HepG2 (cell line): ENCODE measurements at regions not wholly inside any gene's neighbourhood (a gene's known extent, or its start where the extent isn't known, plus 50 kb on each side); places are given as distances from the start of the nearest gene placed in this dataset.
A peak's percentile ranks its signal among the peaks of the same experiment; 100 is the strongest.

Experiments used
- ATAC-seq: fragments of 200-7000 bp; cut with Tn5 transposase; 3 replicates; pipeline ENCODE4 v1.9.1; 2020; ENCODE audit warnings: mild to moderate bottlenecking, moderate library complexity
- BruUV-seq: library from RNA; stranded (reverse); fragments of 400-500 nt; replicated peaks from 2 replicates; lab custom pipeline; 2021; lab: Mats Ljungman, UMichigan
- CTCF ChIA-PET: fragments of 300-600 bp; formaldehyde crosslinking; extraction: SDS; loops from one replicate; lab custom pipeline; 2021; ENCODE audit warnings: low total read pairs, inconsistent platforms, low intra/inter-chr PET ratio; lab: Yijun Ruan, JAX
- POLR2A ChIA-PET: fragments of 350-600 bp; sonication (Branson Sonifier 250); formaldehyde crosslinking; loops from one replicate; lab custom pipeline; 2020; ENCODE audit warnings: antibody characterized with exemption, inconsistent platforms; lab: Yijun Ruan, JAX
- DNase-seq: peaks from one replicate; pipeline ENCODE4 v3.0.0-alpha.2; 2015; ENCODE audit warnings: low spot score
- FAIRE-seq: peaks from 3 replicates; lab custom pipeline; 2011; peaks lifted over from hg19 to GRCh38; lab: Jason Lieb, UNC
- H2AFZ ChIP-seq: one replicate; pipeline ENCODE4 v1.6.1; 2011; ENCODE audit warnings: low read length, inconsistent platforms
- H3K27ac ChIP-seq: fragments of 300-600 bp; 3 replicates; pipeline ENCODE4 v1.8.0; 2011; ENCODE audit warnings: mixed run types, mild to moderate bottlenecking, mixed read lengths, low read length, inconsistent platforms; ENCODE audit not compliant: insufficient read depth; ENCODE audit errors: extremely low read length
- H3K27me3 ChIP-seq, 2 experiments: fragments of 200-600 bp in 1 of 2; 2 replicates in 1 of 2; 3 replicates in 1 of 2; pipeline versions ENCODE4 v1.6.0 to v1.8.0; 2011; ENCODE audit warnings: low read length in 2 of 2, mild to moderate bottlenecking in 2 of 2, moderate library complexity in 2 of 2, inconsistent platforms in 1 of 2; ENCODE audit not compliant: insufficient read depth in 2 of 2, control insufficient read depth in 1 of 2
- H3K36me3 ChIP-seq, 2 experiments: fragments of 200-600 bp in 1 of 2; replicated peaks in 1 of 2; 2 replicates in 1 of 2; 3 replicates in 1 of 2; pipeline versions ENCODE4 v1.5.1 to v1.8.0; 2011; ENCODE audit warnings: low read length in 2 of 2, inconsistent platforms in 1 of 2; ENCODE audit not compliant: insufficient read depth in 2 of 2, control insufficient read depth in 1 of 2
- H3K4me1 ChIP-seq: 2 replicates; pipeline ENCODE4 v1.5.1; 2012; ENCODE audit warnings: low read length, inconsistent platforms; ENCODE audit not compliant: insufficient read depth
- H3K4me2 ChIP-seq: 2 replicates; pipeline ENCODE4 v1.6.0; 2011; ENCODE audit warnings: low read depth, low read length, inconsistent platforms
- H3K4me3 ChIP-seq, 3 experiments: fragments of 200-600 bp in 1 of 3; sonication (generic), shearing (Covaris generic) in 1 of 3; replicated peaks in 1 of 3; 2 replicates each; pipeline ENCODE4 v1.5.1; 2011 to 2016; ENCODE audit warnings: low read length in 3 of 3, inconsistent platforms in 2 of 3, low read depth in 2 of 3, mild to moderate bottlenecking in 2 of 3, control low read depth in 1 of 3, mixed read lengths in 1 of 3; ENCODE audit not compliant: insufficient read depth in 1 of 3
- H3K79me2 ChIP-seq: one replicate; pipeline ENCODE4 v1.6.1; 2011; ENCODE audit warnings: low read length, inconsistent platforms; ENCODE audit not compliant: insufficient read depth
- H3K9ac ChIP-seq: 2 replicates; pipeline ENCODE4 v1.6.0; 2011; ENCODE audit warnings: mild to moderate bottlenecking, low read depth, low read length, inconsistent platforms; ENCODE audit not compliant: insufficient read depth
- H3K9me3 ChIP-seq: 2 replicates; pipeline ENCODE4 v1.5.1; 2012; ENCODE audit warnings: mild to moderate bottlenecking, low read length
- H4K20me1 ChIP-seq: 2 replicates; pipeline ENCODE4 v1.6.0; 2011; ENCODE audit warnings: inconsistent platforms, mild to moderate bottlenecking, low read length, moderate library complexity; ENCODE audit not compliant: insufficient read depth
- KDM4B ChIP-seq: sonication (generic); formaldehyde crosslinking; IDR thresholded peaks from 2 replicates; pipeline ENCODE4 v1.4.0; 2020; ENCODE audit warnings: missing genetic modification reagents
- MED1 ChIP-seq: sonication (generic); formaldehyde crosslinking; IDR thresholded peaks from 2 replicates; pipeline ENCODE4 v1.4.0; 2020; ENCODE audit warnings: missing genetic modification reagents
- MTA3 ChIP-seq: sonication (generic); formaldehyde crosslinking; IDR thresholded peaks from 2 replicates; pipeline ENCODE4 v1.4.0; 2020; ENCODE audit warnings: missing genetic modification reagents
- NFYB ChIP-seq: sonication (generic); formaldehyde crosslinking; IDR thresholded peaks from 2 replicates; pipeline ENCODE4 v1.4.0; 2020; ENCODE audit warnings: missing genetic modification reagents
- NKX3-1 ChIP-seq: sonication (generic); formaldehyde crosslinking; IDR thresholded peaks from 2 replicates; pipeline ENCODE4 v1.5.0; 2020; ENCODE audit warnings: missing genetic modification reagents
- REPIN1 ChIP-seq: sonication (generic); formaldehyde crosslinking; IDR thresholded peaks from 2 replicates; pipeline ENCODE4 v1.8.0; 2022; ENCODE audit warnings: missing genetic modification reagents, low read depth, mild to moderate bottlenecking, borderline replicate concordance
- REXO4 ChIP-seq: sonication (generic); formaldehyde crosslinking; IDR thresholded peaks from 2 replicates; pipeline ENCODE4 v1.8.0; 2022; ENCODE audit warnings: missing genetic modification reagents, mild to moderate bottlenecking, borderline replicate concordance
- SYNCRIP ChIP-seq: fragments of 200-400 bp; formaldehyde crosslinking; IDR thresholded peaks from 2 replicates; pipeline ENCODE4 v1.6.1; 2018; ENCODE audit warnings: mild to moderate bottlenecking, low read depth, low read length; ENCODE audit not compliant: insufficient read depth
- TERF1 ChIP-seq: sonication (generic); formaldehyde crosslinking; IDR thresholded peaks from 2 replicates; pipeline ENCODE4 v1.8.0; 2022; ENCODE audit warnings: mild to moderate bottlenecking, missing genetic modification reagents, moderate library complexity
- TOE1 ChIP-seq: sonication (generic); formaldehyde crosslinking; IDR thresholded peaks from 2 replicates; pipeline ENCODE4 v1.4.0; 2020; ENCODE audit warnings: mild to moderate bottlenecking, missing genetic modification reagents
- ZBTB3 ChIP-seq: sonication (generic); formaldehyde crosslinking; IDR thresholded peaks from 2 replicates; pipeline ENCODE4 v1.4.0; 2020; ENCODE audit warnings: low read depth, mild to moderate bottlenecking, moderate library complexity, missing genetic modification reagents, borderline replicate concordance
- ZBTB8A ChIP-seq: sonication (generic); formaldehyde crosslinking; IDR thresholded peaks from 2 replicates; pipeline ENCODE4 v1.4.0; 2020; ENCODE audit warnings: mild to moderate bottlenecking, low read depth, missing genetic modification reagents, borderline replicate concordance
- ZFP62 ChIP-seq: sonication (generic); formaldehyde crosslinking; IDR thresholded peaks from 2 replicates; pipeline ENCODE4 v1.4.0; 2020; ENCODE audit warnings: missing genetic modification reagents
- ZIK1 ChIP-seq: sonication (generic); formaldehyde crosslinking; IDR thresholded peaks from 2 replicates; pipeline ENCODE4 v1.5.0; 2020; ENCODE audit warnings: mild to moderate bottlenecking, low read depth, missing genetic modification reagents, borderline replicate concordance
- ZNF205 ChIP-seq: IDR thresholded peaks from 2 replicates; pipeline ENCODE4 v1.6.1; 2018; ENCODE audit warnings: missing biosample characterization, missing genetic modification reagents
- ZNF253 ChIP-seq: sonication (generic); formaldehyde crosslinking; IDR thresholded peaks from 2 replicates; pipeline ENCODE4 v1.8.0; 2022; ENCODE audit warnings: mild to moderate bottlenecking, missing genetic modification reagents, borderline replicate concordance
- WGBS: methylation state at CpG from one replicate; pipeline ENCODE4 v1.1.6; 2017; ENCODE audit warnings: low lambda C conversion rate; 5-methylcytosine and 5-hydroxymethylcytosine counted together
- in situ Hi-C: cut with HindIII; loops from 2 replicates; pipeline ENCODE4 v1.10.0; 2017; ENCODE audit warnings: low pct_unique_long_range_greater_than_20kb; ENCODE audit not compliant: extremely low pct_ligation_motif_present
- intact Hi-C: fragments of 100-400 bp; cut with micrococcal nuclease; formaldehyde crosslinking; loops from one replicate; pipeline ENCODE4 v1.10.0; 2022; ENCODE audit not compliant: unreplicated experiment
- TF ChIP-seq, protein P1 (sequence below): sonication (generic); formaldehyde crosslinking; IDR thresholded peaks from 2 replicates; pipeline ENCODE4 v1.4.0; 2020; ENCODE audit warnings: mild to moderate bottlenecking, missing genetic modification reagents

DNA sequence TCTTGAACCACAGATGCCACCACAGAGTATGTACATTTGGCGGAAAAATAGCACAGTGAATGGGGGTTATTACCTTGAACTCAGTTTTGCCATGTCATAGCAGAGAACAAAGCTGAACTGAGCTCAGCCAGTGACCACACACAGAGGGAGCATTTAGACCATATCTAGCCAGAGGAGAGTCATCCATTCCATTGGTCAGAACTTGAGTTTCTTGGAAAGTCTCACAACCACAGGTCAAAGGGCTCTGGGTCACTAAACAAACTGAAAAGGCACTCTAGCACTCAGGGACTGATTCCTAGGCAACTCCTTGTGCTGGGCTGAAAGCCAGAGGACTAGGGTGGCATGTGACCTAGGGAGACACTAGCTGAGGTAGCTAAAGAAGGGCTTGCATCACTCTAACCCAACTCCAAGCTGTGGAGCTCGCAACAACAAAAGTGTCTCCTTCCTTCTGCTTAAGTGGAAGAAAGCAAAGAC lies 239.7 kb upstream of the SEMA3D start:
- Histone ChIP-seq H3K36me3 (no peaks in the 10 kb centered on the region), H3K9ac (no peak overlapping the region), H3K4me1 (peaks cover 24% of the 10 kb centered on the region), H3K4me3 (no peak overlapping the region), H3K27me3 (no peaks in the 10 kb centered on the region), H3K79me2 (no peaks in the 10 kb centered on the region), H3K4me2 (peak overlapping the region; percentile 47), H3K9me3 (no peaks in the 10 kb centered on the region), H4K20me1 (no peaks in the 10 kb centered on the region), H2AFZ (no peak overlapping the region), H3K27ac (peak overlapping the region; percentile 70)
- peak; percentile 97 for FAIRE-seq
- intact Hi-C loops (no loop called here), in situ Hi-C loops (no loop called here)
- peak; percentile 98 for ATAC-seq
- no TSS peak for BruUV-seq
- ChIA-PET POLR2A (interaction anchor here (1.4 kb wide), 1 partner anchor 9 kb away, joined by 3 read pairs; no protein-coding TSS in a partner anchor), CTCF (no interaction called here)
- WGBS, result 43% methylated on average over 2 of the region's 2 CpGs
- DNase-seq, result peak; percentile 92
- TF ChIP-seq ZIK1 (CRISPR knock-in tag) (no peak), MED1 (CRISPR knock-in tag) (peak; percentile 56), REPIN1 (CRISPR knock-in tag) (0 out of 2 replicates have a peak, but pooled peaks have one; percentile 61), TERF1 (CRISPR knock-in tag) (no peak), NKX3-1 (CRISPR knock-in tag) (no peak), ZBTB3 (CRISPR knock-in tag) (no peak), KDM4B (no peak), ZNF205 (0 out of 2 replicates have a peak, but pooled peaks have one; percentile 21), MTA3 (CRISPR knock-in tag) (no peak), ZFP62 (CRISPR knock-in tag) (no peak), ZNF253 (no peak), ZBTB8A (CRISPR knock-in tag) (no peak), REXO4 (CRISPR knock-in tag) (no peak), TOE1 (CRISPR knock-in tag) (no peak), SYNCRIP (no peak), NFYB (CRISPR knock-in tag) (no peak)
- TF ChIP-seq, protein P1, sequence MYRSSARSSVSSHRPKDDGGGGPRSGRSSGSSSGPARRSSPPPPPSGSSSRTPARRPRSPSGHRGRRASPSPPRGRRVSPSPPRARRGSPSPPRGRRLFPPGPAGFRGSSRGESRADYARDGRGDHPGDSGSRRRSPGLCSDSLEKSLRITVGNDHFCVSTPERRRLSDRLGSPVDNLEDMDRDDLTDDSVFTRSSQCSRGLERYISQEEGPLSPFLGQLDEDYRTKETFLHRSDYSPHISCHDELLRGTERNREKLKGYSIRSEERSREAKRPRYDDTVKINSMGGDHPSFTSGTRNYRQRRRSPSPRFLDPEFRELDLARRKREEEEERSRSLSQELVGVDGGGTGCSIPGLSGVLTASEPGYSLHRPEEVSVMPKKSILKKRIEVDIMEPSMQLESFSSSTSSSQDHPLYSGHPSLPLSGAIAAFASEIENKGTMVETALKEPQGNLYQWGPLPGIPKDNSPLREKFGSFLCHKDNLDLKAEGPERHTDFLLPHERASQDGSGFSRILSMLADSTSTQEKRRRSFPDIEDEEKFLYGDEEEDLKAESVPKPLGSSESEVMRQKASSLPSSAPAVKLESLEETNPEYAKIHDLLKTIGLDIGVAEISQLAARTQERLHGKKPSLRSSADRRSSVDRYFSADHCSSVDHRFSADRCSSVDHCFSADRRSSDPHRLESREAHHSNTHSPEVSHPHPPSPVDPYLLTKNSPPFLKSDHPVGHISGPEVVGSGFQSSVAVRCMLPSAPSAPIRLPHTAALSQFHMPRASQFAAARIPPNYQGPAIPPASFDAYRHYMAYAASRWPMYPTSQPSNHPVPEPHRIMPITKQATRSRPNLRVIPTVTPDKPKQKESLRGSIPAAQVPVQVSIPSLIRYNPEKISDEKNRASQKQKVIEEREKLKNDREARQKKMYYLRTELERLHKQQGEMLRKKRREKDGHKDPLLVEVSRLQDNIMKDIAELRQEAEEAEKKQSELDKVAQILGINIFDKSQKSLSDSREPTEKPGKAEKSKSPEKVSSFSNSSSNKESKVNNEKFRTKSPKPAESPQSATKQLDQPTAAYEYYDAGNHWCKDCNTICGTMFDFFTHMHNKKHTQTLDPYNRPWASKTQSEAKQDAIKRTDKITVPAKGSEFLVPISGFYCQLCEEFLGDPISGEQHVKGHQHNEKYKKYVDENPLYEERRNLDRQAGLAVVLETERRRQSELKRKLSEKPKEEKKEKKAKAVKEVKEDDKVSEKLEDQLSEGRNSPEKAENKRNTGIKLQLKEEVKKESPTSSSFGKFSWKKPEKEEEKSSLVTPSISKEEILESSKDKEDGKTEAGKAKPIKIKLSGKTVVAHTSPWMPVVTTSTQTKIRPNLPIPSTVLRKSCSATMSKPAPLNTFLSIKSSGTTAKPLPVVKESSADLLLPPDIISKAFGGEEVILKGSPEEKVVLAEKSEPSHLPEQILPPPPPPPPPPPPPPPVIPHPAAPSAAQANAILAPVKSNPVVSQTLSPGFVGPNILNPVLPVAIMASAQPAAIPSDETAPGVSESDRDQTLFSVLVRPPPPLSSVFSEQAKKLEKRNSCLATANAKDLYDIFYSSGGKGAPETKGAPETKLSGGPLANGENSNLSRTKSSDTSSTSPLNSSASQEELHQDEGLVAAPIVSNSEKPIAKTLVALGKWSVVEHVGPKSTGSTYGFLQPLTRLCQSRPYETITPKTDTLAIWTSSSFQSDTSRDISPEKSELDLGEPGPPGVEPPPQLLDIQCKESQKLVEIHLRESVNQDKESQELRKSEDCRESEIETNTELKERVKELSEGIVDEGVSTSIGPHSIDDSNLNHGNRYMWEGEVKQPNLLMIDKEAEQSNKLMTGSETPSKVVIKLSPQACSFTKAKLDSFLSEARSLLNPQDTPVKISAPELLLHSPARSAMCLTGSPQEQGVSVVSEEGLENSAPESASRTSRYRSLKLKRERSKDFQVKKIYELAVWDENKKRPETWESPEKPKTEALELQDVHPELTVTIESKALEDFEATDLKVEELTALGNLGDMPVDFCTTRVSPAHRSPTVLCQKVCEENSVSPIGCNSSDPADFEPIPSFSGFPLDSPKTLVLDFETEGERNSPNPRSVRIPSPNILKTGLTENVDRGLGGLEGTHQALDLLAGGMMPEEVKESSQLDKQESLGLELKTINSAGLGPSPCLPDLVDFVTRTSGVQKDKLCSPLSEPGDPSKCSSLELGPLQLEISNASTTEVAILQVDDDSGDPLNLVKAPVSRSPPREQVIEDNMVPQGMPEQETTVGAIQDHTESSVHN, result no peak
